ENCODE measurements at regions not wholly inside any gene's neighbourhood (a gene's known extent, or its start where the extent isn't known, plus 50 kb on each side); places are given as distances from the start of the nearest gene placed in this dataset.

DNA sequence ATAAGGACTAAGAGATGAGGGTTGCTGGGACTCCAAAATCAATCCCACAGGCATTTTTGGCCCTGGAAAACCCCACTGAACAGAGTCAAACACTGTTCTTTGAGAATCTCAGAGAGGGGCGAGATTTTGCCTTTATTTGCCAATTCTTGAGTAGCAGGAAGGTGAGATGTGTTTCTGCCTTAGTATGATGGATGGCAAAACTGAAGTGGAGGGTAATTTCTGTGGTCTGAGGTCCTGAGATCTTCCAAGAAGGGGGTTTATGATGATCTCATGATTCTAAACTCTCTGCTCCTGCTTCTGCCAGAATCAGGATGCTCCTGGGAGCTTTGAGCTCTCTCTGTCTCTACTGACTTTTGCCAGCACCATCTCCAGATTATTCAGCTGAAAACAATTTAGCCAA, 174.8 kb upstream of the CLINT1 start:
- Histone ChIP-seq H3K9me3 (replicated peaks in 1 of 3) (no peaks in the 10 kb centered on the region), H3K4me1 (replicated peaks in 1 of 2) (peaks cover 0 to 6% of the 10 kb centered on the region in 2 donors), H3K27me3 (no peaks in the 10 kb centered on the region), H3K36me3 (replicated peaks in 1 of 2) (no peaks in the 10 kb centered on the region), H3K27ac (no peak overlapping the region), H3K4me3 (no peak overlapping the region)
- WGBS, 4 donors: 78 to 91% (median 80%) methylated on average over 1 of the region's 1 CpG
- TF ChIP-seq POLR2A (IDR thresholded peaks at IDR 0.05) (no peak), CTCF (IDR thresholded peaks at IDR 0.05) (no peak)
- intact Hi-C loops (cut with DNase I): no loop called here
- no peak for DNase-seq

DNA sequence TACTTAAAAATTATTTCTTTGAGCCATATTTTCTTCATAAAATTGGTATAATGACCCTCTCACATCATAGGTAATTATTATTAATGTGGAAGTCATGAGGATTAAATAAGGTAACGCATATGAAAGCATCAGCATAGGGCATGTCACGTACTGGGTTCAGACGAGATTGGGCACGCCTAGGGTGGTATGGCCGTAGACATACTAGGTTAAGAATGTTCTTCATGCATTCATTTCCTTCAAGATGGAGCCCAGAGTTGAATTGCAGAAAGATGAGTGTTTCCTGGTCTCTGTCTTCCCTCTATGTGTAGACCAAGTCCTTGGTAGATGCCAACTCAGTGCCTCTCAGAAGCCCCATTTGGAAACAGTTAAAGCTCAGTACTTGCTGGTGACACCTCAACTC, 174.1 kb upstream of the CLINT1 start:
- H3K27me3 ChIP-seq: no peaks in the 10 kb centered on the region
- 90 to 98% (median 93%) methylated on average over 5 of the region's 5 CpGs for WGBS, 4 donors
- peaks cover 0 to 7% of the 10 kb centered on the region in 2 donors for H3K4me1 ChIP-seq (replicated peaks in 1 of 2)
- intact Hi-C loops (cut with DNase I): no loop called here
- H3K9me3 ChIP-seq (replicated peaks in 1 of 3): no peaks in the 10 kb centered on the region
- H3K4me3 ChIP-seq: no peak overlapping the region
- no peaks in the 10 kb centered on the region for H3K36me3 ChIP-seq (replicated peaks in 1 of 2)
- TF ChIP-seq CTCF (IDR thresholded peaks at IDR 0.05) (no peak), POLR2A (IDR thresholded peaks at IDR 0.05) (no peak)
- no peak for DNase-seq
- no peak overlapping the region for H3K27ac ChIP-seq

DNA sequence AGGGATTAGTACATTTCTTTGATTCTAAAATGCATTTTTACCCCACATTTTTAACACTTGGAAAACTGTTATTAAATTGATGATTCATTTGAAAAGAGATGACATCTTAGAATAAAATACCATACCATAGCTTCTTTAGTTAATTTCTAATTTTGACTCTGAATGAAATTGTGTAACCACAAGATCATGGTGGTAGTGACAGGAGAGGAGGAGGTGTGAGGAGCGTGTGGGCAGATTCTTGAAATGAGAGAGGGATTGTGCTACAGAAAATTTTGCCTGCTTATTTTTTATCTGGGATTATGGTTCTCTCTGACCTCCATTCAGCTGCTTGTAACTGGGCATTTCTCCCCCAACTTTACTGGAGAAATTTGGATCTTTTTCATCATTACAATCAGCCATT, 173.3 kb upstream of the CLINT1 start:
- WGBS, 4 donors: 78 to 90% (median 85%) methylated on average over 1 of the region's 1 CpG
- Histone ChIP-seq H3K4me1 (replicated peaks in 1 of 2) (peaks cover 1 to 16% of the 10 kb centered on the region in 2 donors), H3K27me3 (no peaks in the 10 kb centered on the region), H3K9me3 (replicated peaks in 1 of 3) (no peaks in the 10 kb centered on the region), H3K27ac (no peak overlapping the region), H3K36me3 (replicated peaks in 1 of 2) (no peaks in the 10 kb centered on the region), H3K4me3 (no peak overlapping the region)
- no peak for DNase-seq
- intact Hi-C loops (cut with DNase I): no loop called here
- TF ChIP-seq CTCF (IDR thresholded peaks at IDR 0.05) (no peak), POLR2A (IDR thresholded peaks at IDR 0.05) (no peak)

- no peaks in the 10 kb centered on the region for H3K36me3 ChIP-seq (replicated peaks in 1 of 2)
- H3K27me3 ChIP-seq: no peaks in the 10 kb centered on the region
- peak overlapping the region in 1 of 5 donors; percentile 12 for H3K27ac ChIP-seq
- no peak overlapping the region for H3K4me3 ChIP-seq
- intact Hi-C loops (cut with DNase I): no loop called here
- TF ChIP-seq POLR2A (IDR thresholded peaks at IDR 0.05) (no peak), CTCF (IDR thresholded peaks at IDR 0.05) (no peak)
- no peak for DNase-seq
- H3K4me1 ChIP-seq (replicated peaks in 1 of 2): peaks cover 15 to 34% of the 10 kb centered on the region in 2 donors
- 61 to 91% (median 79%) methylated on average over 5 of the region's 5 CpGs for WGBS, 4 donors
- no peaks in the 10 kb centered on the region for H3K9me3 ChIP-seq (replicated peaks in 1 of 3)
These were observed 169.1 kb upstream of the CLINT1 start for GRCh38 chr5:158027806-158028775.

All from adrenal gland (tissue), 9 donors.